LNCAP (cell line): ENCODE measurements at regions not wholly inside any gene's neighbourhood (a gene's known extent, or its start where the extent isn't known, plus 50 kb on each side); places are given as distances from the start of the nearest gene placed in this dataset.

Source experiments
- TF ChIP-seq, protein P1 (sequence below): fragments of 450-650 bp; IDR thresholded peaks from 2 replicates; pipeline ENCODE4 v1.5.1; 2017; ENCODE audit warnings: mild to moderate bottlenecking

DNA sequence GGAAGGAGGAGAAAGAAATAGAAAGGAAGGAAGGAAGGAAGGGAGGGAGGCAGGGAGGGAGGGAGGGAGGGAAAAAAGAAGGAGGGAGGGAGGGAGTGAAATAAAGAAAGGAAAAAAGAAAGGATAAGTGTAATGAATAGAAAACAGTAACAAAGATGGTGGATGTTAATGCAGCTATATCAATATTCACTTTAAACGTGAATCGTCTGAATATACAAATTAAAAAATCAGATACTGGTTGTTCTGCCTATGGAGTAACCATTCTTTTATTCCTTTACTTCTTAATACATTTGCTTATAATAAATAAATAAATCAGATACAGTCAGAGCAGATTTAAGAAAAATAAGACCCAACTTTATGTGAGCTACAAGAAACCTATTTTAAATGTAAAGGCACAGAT lies 1520.4 kb downstream of the TBC1D22A start:
- TF ChIP-seq, protein P1, sequence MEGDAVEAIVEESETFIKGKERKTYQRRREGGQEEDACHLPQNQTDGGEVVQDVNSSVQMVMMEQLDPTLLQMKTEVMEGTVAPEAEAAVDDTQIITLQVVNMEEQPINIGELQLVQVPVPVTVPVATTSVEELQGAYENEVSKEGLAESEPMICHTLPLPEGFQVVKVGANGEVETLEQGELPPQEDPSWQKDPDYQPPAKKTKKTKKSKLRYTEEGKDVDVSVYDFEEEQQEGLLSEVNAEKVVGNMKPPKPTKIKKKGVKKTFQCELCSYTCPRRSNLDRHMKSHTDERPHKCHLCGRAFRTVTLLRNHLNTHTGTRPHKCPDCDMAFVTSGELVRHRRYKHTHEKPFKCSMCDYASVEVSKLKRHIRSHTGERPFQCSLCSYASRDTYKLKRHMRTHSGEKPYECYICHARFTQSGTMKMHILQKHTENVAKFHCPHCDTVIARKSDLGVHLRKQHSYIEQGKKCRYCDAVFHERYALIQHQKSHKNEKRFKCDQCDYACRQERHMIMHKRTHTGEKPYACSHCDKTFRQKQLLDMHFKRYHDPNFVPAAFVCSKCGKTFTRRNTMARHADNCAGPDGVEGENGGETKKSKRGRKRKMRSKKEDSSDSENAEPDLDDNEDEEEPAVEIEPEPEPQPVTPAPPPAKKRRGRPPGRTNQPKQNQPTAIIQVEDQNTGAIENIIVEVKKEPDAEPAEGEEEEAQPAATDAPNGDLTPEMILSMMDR: no peak

DNA sequence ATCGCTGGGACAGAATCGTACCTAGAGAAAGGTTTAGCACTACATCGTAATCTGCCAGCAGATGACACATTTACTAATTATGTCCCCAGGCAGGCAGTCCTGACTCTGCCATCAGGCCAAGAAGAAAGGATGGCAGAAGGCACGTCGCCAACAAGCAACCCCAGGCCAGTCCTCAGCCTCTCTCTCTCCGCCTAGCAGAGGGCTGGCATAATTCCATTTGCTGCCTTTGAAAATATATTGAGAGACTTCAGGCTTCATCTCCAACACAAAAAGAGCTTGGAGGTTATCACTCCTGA lies 1517.0 kb downstream of the TBC1D22A start:
- TF ChIP-seq, protein P1: no peak

DNA sequence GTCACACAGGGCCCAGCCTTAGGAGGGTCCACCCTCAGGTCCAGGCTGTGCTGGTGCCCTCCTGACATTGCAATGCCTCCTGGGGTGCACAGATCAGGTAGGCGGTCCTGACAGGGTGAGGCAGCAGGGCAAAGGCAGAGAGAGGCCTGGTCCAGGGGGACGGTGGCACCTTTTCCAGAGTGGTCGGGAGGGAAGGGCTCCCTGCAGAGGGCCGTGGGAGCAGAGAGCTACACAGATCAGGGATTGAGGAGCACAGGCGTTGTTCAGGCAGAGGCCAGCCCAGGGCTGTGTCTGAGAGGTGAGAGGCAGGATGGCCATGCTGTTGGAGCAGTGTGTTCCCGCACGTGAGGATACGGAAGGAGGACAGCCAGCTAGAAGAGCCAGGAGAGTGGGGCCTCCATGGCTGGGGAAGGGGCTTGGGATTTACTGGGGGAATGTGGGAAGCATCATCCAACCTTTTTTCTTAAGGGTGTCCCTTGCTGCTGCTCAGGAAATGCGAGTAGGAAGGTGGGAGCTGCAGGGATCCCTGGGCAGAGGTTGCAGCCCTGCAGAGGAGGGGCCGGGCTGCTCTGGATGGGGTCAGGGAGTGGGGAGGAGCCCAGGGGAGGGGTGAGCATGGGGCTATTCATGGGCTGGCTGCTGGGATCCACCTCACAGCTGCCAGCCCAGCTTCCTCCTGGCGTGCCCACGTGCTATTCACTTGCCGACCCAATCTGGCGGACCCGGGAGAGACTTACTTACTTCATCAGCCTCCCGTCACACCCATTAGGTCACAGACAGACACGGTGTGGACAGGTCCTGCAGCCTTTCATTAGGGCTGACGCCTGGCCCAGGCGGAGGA lies 1516.4 kb downstream of the TBC1D22A start:
- TF ChIP-seq, protein P1: no peak

DNA sequence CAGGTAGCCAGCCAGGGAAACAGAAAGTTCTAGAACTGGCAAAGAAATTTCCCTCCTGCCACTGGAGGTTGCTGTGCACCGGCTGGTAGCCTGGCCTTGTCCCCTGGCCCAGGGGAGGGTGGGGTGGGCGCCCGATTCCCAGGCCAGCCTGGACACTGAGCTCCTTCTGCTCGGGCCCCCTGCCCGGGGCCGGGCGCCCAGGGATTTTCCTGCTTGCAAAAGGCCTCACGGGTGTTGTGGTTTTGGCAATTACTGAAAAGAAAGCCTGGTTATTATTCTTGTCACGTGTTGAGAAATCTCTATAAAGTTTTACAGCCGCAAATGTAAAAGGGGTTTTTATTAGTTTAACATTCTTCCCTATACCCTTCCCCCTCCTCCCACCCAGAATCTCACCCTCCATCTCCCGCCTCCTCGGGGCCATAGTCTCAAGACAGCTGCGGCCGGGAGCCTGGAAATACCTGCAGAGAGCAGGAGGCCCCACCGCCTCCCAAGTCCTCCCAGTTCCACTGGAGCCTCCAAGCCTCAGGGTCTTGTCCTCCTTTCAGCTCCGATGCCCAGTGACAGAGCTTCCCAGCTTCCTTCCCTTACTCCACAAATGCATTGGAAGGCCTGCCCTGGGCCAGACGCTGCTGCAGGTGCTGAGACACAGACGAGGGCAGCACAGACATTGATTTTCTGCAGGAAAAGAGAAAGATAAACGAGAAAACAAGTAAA lies 1515.6 kb downstream of the TBC1D22A start:
- TF ChIP-seq, protein P1: no peak

DNA sequence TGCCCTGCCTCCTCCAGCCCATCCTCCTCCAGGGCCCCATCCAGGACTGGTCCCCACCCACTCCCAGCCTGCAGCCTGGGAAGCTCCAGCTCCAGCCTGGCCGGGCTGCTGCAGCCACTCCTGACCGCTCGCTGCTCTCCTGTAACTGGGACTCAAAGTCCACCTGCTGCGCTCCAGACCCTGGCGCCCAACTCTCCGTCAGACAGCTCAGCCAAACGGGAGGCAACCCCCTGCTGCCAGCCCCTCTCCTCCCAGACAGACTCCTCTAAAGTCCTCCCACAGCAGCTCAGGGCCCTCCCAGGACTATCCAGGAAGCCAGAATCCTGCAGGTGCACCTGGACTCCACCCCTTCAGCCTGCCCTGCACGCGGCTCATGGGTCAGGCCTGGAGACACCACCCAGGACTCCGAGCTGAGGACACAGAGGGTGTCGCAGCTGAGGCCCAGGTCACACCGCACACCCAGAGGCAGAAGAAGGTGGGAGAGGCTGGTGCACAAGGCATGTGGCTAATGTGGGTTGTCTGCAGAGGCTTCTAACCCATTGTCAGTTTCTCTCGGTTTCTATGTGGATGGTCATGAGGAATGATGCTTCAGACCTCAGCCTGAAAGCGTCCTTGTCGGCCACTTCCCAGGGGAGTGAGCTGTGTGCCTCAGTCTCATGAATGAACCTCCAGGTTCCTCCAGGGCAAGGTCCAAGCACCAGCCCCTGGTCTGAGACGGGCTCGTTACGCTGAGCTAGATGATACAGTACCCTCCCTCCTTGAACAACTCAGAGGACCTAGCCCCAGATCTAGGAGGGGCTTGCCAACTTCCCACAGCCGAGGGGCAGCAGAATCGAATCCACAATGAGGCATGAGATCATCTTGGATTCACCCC lies 1514.8 kb downstream of the TBC1D22A start:
- TF ChIP-seq, protein P1: no peak

DNA sequence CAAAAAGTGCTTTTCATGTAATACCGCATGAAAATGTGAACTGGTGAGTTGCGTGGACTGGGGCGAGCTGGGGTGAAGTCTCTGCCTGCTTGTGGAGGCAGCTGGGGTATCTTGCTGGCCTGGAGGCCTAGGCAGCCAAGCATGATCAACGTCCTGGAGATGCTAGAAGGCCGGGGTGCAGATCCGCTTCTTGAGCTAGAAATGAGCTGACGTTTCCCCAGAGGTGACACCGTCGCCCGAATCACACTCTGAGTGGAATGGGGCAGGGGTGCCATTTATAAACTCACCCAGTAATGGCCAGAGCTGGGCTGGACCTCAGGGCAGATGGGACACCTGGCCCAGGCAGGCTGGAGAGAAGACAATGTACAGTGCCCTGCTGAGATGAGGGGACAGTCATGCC lies 1513.0 kb downstream of the TBC1D22A start:
- TF ChIP-seq, protein P1: no peak

DNA sequence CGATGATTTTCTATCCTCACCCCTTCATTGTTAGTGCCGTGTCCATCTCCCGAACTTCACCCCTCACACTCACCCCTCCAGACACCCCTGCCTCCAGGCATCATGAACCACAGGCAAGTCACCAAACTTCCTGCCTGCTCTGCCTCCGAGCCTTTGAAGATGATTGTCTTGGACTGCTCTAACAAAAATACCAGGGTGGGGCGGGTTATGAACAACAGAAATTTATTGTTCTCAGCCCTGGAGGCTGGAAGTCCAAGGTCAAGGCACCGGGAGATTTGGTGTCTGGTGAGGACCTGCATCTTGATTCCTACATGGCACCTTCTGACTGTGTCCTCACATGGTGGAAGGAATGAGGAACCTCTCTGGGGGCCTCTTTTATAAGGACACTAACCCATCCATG lies 1508.3 kb downstream of the TBC1D22A start:
- TF ChIP-seq, protein P1: no peak
